Spleen (tissue), 7 donors: ENCODE measurements at regions not wholly inside any gene's neighbourhood (a gene's known extent, or its start where the extent isn't known, plus 50 kb on each side); places are given as distances from the start of the nearest gene placed in this dataset.

ENCODE experiments used
- CTCF ChIP-seq, 11 experiments: fragments of 200-600 bp in 7 of 11; fragments of 450-650 bp in 4 of 11; sonication (generic) in 4 of 11; IDR thresholded peaks in 8 of 11; conservative IDR thresholded peaks in 3 of 11; 1 replicate in 7 of 11; 2 replicates in 4 of 11; pipeline versions ENCODE4 v1.4.0 to v1.8.0; 2016 to 2021; ENCODE audit warnings: antibody characterized with exemption in 11 of 11, inconsistent platforms in 4 of 11, mild to moderate bottlenecking in 1 of 11
- POLR2A ChIP-seq, 3 donors: fragments of 450-650 bp; IDR thresholded peaks; one replicate each; pipeline ENCODE4 v1.5.1; 2017; ENCODE audit warnings: antibody characterized with exemption in 3 of 3, mild to moderate bottlenecking in 1 of 3
- POLR2AphosphoS5 ChIP-seq, 3 donors: sonication (generic); formaldehyde crosslinking; IDR thresholded peaks; one replicate each; pipeline ENCODE4 v1.5.1; 2017; ENCODE audit warnings: antibody characterized with exemption in 3 of 3
- donor health status: DM: no; HTN: no; CAD: no; lungs with moderate emphysema.
- donor health status: DM: no; HTN: no; CAD: no.
- donor health status: DM: no; HTN: no; CAD: no.

DNA sequence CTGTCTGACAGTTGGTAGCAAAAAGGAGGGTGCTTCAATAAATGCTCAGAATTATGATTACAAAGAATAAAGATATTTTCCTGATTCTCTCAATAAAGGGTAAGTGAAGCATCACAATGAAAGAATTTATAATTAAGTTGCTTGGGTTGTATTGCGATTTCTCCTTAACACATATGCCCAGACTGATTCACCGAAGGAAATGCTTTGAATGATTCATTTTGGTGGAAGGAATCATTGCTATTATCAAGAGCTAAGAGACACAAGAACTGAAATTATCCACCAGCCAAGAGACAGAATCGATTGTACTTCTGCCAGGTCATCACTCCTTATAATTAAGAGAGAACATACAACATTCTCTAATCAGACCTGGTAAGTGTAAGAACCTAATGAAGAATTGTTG lies 301.4 kb downstream of the NR4A2 start:
- no peak for TF ChIP-seq CTCF (IDR thresholded peaks at IDR 0.05 in 8 of 11, conservative IDR thresholded peaks at IDR 0.05 in 3 of 11)
- TF ChIP-seq POLR2AphosphoS5 (IDR thresholded peaks at IDR 0.05), result no peak
- no peak for TF ChIP-seq POLR2A (IDR thresholded peaks at IDR 0.05)
